GM23338 (cell line): ENCODE measurements at regions not wholly inside any gene's neighbourhood (a gene's known extent, or its start where the extent isn't known, plus 50 kb on each side); places are given as distances from the start of the nearest gene placed in this dataset.

Source experiments
- ATAC-seq: fragments of 200-7000 bp; cut with Tn5 transposase; 3 replicates; pipeline ENCODE4 v1.9.1; 2020
- DNase-seq: peaks from one replicate; pipeline ENCODE4 v3.0.0-alpha.2; 2015; ENCODE audit warnings: low spot score
- H2AFZ ChIP-seq: fragments of 200-600 bp; sonication (generic); 2 replicates; pipeline ENCODE4 v1.8.0; 2016; ENCODE audit warnings: antibody characterized with exemption, mild to moderate bottlenecking, moderate library complexity
- H3F3A ChIP-seq: fragments of 200-600 bp; sonication (generic); replicated peaks from 2 replicates; pipeline ENCODE4 v1.8.0; 2017; ENCODE audit warnings: antibody characterized with exemption, mixed run types, low read depth
- H3K27ac ChIP-seq: fragments of 200-600 bp; sonication (generic); 2 replicates; pipeline ENCODE4 v1.6.1; 2016; ENCODE audit warnings: low read depth
- H3K27me3 ChIP-seq: fragments of 200-600 bp; sonication (generic); 2 replicates; pipeline ENCODE4 v1.8.0; 2016; ENCODE audit warnings: mild to moderate bottlenecking, mixed run types, moderate library complexity; ENCODE audit not compliant: insufficient read depth
- H3K36me3 ChIP-seq: fragments of 200-600 bp; sonication (generic); 2 replicates; pipeline ENCODE4 v1.8.0; 2016; ENCODE audit warnings: mild to moderate bottlenecking; ENCODE audit not compliant: insufficient read depth
- H3K4me1 ChIP-seq: fragments of 200-600 bp; sonication (generic); 2 replicates; pipeline ENCODE4 v1.8.0; 2016; ENCODE audit warnings: mild to moderate bottlenecking, moderate library complexity; ENCODE audit not compliant: insufficient read depth
- H3K4me2 ChIP-seq: fragments of 200-600 bp; sonication (generic); 2 replicates; pipeline ENCODE4 v1.7.1; 2017; ENCODE audit warnings: mixed run types
- H3K4me3 ChIP-seq: fragments of 200-600 bp; sonication (generic); 2 replicates; pipeline ENCODE4 v1.6.1; 2016; ENCODE audit warnings: mixed run types
- H3K79me2 ChIP-seq: fragments of 200-600 bp; sonication (generic); replicated peaks from 2 replicates; pipeline ENCODE4 v1.8.0; 2017; ENCODE audit warnings: mild to moderate bottlenecking; ENCODE audit not compliant: insufficient read depth
- H3K9me2 ChIP-seq: fragments of 200-600 bp; sonication (generic); 2 replicates; pipeline ENCODE4 v1.8.0; 2017; ENCODE audit not compliant: insufficient read depth
- H4K20me1 ChIP-seq: fragments of 200-600 bp; sonication (generic); replicated peaks from 2 replicates; pipeline ENCODE4 v1.8.0; 2017; ENCODE audit warnings: mild to moderate bottlenecking; ENCODE audit not compliant: insufficient read depth
- H3K27ac Mint-ChIP-seq: 2 replicates; pipeline ENCODE4 v1.8.0; 2020; ENCODE audit warnings: inconsistent platforms, mild to moderate bottlenecking, moderate library complexity, mixed read lengths
- H3K27me3 Mint-ChIP-seq: 3 replicates; pipeline ENCODE4 v1.8.0; 2022; ENCODE audit warnings: low read depth, mild to moderate bottlenecking, moderate library complexity, mixed read lengths, inconsistent platforms; ENCODE audit not compliant: insufficient read depth, poor library complexity
- H3K36me3 Mint-ChIP-seq: 3 replicates; pipeline ENCODE4 v1.8.0; 2021; ENCODE audit warnings: low read depth, mild to moderate bottlenecking, inconsistent platforms, moderate library complexity, mixed read lengths
- H3K4me1 Mint-ChIP-seq: 3 replicates; pipeline ENCODE4 v1.8.0; 2020; ENCODE audit warnings: mild to moderate bottlenecking, inconsistent platforms, mixed read lengths
- H3K4me3 Mint-ChIP-seq: 3 replicates; pipeline ENCODE4 v1.8.0; 2021; ENCODE audit warnings: moderate library complexity, mild to moderate bottlenecking, inconsistent platforms, mixed read lengths
- H3K9me3 Mint-ChIP-seq: 3 replicates; pipeline ENCODE4 v1.8.0; 2020; ENCODE audit warnings: moderate library complexity, mild to moderate bottlenecking, inconsistent platforms, mixed read lengths
- CREB1 ChIP-seq: fragments of 250-450 bp; sonication (Bioruptor Pico); IDR thresholded peaks from 2 replicates; pipeline ENCODE4 v1.5.0; 2020; ENCODE audit warnings: low read depth, mild to moderate bottlenecking, moderate library complexity
- CTCF ChIP-seq, 2 experiments: fragments of 200-600 bp in 1 of 2; sonication (generic) in 1 of 2; conservative IDR thresholded peaks; 2 replicates each; pipeline versions ENCODE4 v1.5.1 to v1.6.1; 2016 to 2017; ENCODE audit warnings: antibody characterized with exemption in 2 of 2, low read depth in 2 of 2, mild to moderate bottlenecking in 2 of 2, moderate library complexity in 1 of 2
- EZH2 ChIP-seq: fragments of 200-600 bp; sonication (generic); IDR thresholded peaks from one replicate; pipeline ENCODE4 v1.8.0; 2017; ENCODE audit warnings: antibody characterized with exemption, mild to moderate bottlenecking, low read depth; ENCODE audit not compliant: unreplicated experiment
- EZH2phosphoT487 ChIP-seq: fragments of 200-600 bp; sonication (generic); IDR thresholded peaks from one replicate; pipeline ENCODE4 v1.8.1; 2018; ENCODE audit warnings: antibody characterized with exemption; ENCODE audit not compliant: unreplicated experiment
- NANOG ChIP-seq: IDR thresholded peaks from 2 replicates; pipeline ENCODE4 v1.6.1; 2016; ENCODE audit warnings: antibody characterized with exemption, borderline replicate concordance
- REST ChIP-seq: IDR thresholded peaks from one replicate; pipeline ENCODE4 v1.6.1; 2018; ENCODE audit warnings: antibody characterized with exemption; ENCODE audit not compliant: unreplicated experiment
- STAT1 ChIP-seq: IDR thresholded peaks from one replicate; pipeline ENCODE4 v1.6.1; 2016; ENCODE audit warnings: antibody characterized with exemption; ENCODE audit not compliant: unreplicated experiment
- ZNF114 ChIP-seq: fragments of 250-450 bp; sonication (Bioruptor Pico); IDR thresholded peaks from 2 replicates; pipeline ENCODE4 v1.5.0; 2020; ENCODE audit warnings: mild to moderate bottlenecking, moderate library complexity
- ZNF331 ChIP-seq: fragments of 250-450 bp; sonication (Bioruptor Pico); IDR thresholded peaks from 2 replicates; pipeline ENCODE4 v1.5.0; 2020; ENCODE audit warnings: low read depth, mild to moderate bottlenecking, moderate library complexity
- TF ChIP-seq, protein P1 (sequence below): fragments of 250-450 bp; sonication (Bioruptor Pico); IDR thresholded peaks from 2 replicates; pipeline ENCODE4 v1.5.0; 2020; ENCODE audit warnings: mild to moderate bottlenecking, moderate library complexity

DNA sequence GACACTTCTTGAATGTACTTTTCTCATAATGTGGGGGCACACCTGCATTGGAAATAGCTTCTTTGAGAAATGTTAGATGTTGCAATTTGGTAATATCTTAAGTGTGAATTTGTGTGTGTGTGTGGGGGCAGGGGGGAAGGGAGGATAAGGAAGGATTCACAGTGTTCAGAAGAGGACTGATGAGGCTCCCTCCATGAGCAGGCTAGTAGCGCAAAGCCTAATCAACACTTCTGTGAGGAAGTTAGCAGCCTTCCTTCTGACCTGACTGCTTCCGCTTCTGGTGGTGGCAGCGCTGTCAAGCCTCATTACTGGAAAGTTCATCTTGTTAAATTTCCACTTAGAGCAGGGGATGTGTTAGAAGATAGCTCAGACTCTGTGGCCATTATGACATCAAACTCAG is 295.4 kb upstream of the SPRED2 start:
- H4K20me1 ChIP-seq, result no peaks in the 10 kb centered on the region
- H3K4me3 ChIP-seq, result no peak overlapping the region
- H3K27ac ChIP-seq, result no peak overlapping the region
- no peaks in the 10 kb centered on the region for H3F3A ChIP-seq
- Mint-ChIP-seq H3K27me3 (no peaks in the 10 kb centered on the region), H3K4me3 (no peak overlapping the region), H3K36me3 (no peaks in the 10 kb centered on the region; the same call in 2 of the 3 replicates), H3K4me1 (peaks cover 19% of the 10 kb centered on the region; the same call in 2 of the 3 replicates), H3K9me3 (peaks cover 9% of the 10 kb centered on the region; the same call in 2 of the 3 replicates), H3K27ac (no peak overlapping the region)
- TF ChIP-seq ZNF331 (CRISPR knock-in tag), result no peak
- no peak for TF ChIP-seq REST
- no peak for TF ChIP-seq NANOG
- TF ChIP-seq ZNF114 (CRISPR knock-in tag), result no peak
- no peak for TF ChIP-seq CTCF (conservative IDR thresholded peaks at IDR 0.05; ENCODE audit: low read depth in 2 of 2)
- no peaks in the 10 kb centered on the region for H3K79me2 ChIP-seq
- H3K4me2 ChIP-seq, result no peak overlapping the region
- H3K9me2 ChIP-seq, result peaks cover 26% of the 10 kb centered on the region
- DNase-seq (no peak), ATAC-seq (no peak)
- H3K27me3 ChIP-seq, result no peaks in the 10 kb centered on the region
- H3K36me3 ChIP-seq, result peaks cover 5% of the 10 kb centered on the region; the same call in 1 of the 2 replicates
- no peak overlapping the region for H2AFZ ChIP-seq
- H3K4me1 ChIP-seq, result peaks cover 10% of the 10 kb centered on the region

- Mint-ChIP-seq H3K4me1 (peaks cover 20% of the 10 kb centered on the region; the same call in 2 of the 3 replicates), H3K9me3 (peaks cover 9% of the 10 kb centered on the region; the same call in 2 of the 3 replicates), H3K4me3 (no peak overlapping the region), H3K36me3 (no peaks in the 10 kb centered on the region; the same call in 2 of the 3 replicates), H3K27me3 (no peaks in the 10 kb centered on the region), H3K27ac (no peak overlapping the region)
- H4K20me1 ChIP-seq, result no peaks in the 10 kb centered on the region
- DNase-seq (no peak), ATAC-seq (no peak)
- no peak overlapping the region for H3K4me2 ChIP-seq
- no peak overlapping the region for H2AFZ ChIP-seq
- no peak overlapping the region for H3K4me3 ChIP-seq
- H3F3A ChIP-seq, result no peaks in the 10 kb centered on the region
- H3K9me2 ChIP-seq, result peaks cover 22% of the 10 kb centered on the region
- peaks cover 5% of the 10 kb centered on the region; the same call in 1 of the 2 replicates for H3K36me3 ChIP-seq
- H3K79me2 ChIP-seq, result no peaks in the 10 kb centered on the region
- H3K27me3 ChIP-seq, result no peaks in the 10 kb centered on the region
- H3K27ac ChIP-seq, result no peak overlapping the region
- peaks cover 10% of the 10 kb centered on the region for H3K4me1 ChIP-seq
- TF ChIP-seq EZH2phosphoT487 (no peak), ZNF114 (CRISPR knock-in tag) (no peak), ZNF331 (CRISPR knock-in tag) (no peak), NANOG (no peak), EZH2 (no peak), CREB1 (CRISPR knock-in tag) (no peak), STAT1 (no peak)
- TF ChIP-seq, protein P1, sequence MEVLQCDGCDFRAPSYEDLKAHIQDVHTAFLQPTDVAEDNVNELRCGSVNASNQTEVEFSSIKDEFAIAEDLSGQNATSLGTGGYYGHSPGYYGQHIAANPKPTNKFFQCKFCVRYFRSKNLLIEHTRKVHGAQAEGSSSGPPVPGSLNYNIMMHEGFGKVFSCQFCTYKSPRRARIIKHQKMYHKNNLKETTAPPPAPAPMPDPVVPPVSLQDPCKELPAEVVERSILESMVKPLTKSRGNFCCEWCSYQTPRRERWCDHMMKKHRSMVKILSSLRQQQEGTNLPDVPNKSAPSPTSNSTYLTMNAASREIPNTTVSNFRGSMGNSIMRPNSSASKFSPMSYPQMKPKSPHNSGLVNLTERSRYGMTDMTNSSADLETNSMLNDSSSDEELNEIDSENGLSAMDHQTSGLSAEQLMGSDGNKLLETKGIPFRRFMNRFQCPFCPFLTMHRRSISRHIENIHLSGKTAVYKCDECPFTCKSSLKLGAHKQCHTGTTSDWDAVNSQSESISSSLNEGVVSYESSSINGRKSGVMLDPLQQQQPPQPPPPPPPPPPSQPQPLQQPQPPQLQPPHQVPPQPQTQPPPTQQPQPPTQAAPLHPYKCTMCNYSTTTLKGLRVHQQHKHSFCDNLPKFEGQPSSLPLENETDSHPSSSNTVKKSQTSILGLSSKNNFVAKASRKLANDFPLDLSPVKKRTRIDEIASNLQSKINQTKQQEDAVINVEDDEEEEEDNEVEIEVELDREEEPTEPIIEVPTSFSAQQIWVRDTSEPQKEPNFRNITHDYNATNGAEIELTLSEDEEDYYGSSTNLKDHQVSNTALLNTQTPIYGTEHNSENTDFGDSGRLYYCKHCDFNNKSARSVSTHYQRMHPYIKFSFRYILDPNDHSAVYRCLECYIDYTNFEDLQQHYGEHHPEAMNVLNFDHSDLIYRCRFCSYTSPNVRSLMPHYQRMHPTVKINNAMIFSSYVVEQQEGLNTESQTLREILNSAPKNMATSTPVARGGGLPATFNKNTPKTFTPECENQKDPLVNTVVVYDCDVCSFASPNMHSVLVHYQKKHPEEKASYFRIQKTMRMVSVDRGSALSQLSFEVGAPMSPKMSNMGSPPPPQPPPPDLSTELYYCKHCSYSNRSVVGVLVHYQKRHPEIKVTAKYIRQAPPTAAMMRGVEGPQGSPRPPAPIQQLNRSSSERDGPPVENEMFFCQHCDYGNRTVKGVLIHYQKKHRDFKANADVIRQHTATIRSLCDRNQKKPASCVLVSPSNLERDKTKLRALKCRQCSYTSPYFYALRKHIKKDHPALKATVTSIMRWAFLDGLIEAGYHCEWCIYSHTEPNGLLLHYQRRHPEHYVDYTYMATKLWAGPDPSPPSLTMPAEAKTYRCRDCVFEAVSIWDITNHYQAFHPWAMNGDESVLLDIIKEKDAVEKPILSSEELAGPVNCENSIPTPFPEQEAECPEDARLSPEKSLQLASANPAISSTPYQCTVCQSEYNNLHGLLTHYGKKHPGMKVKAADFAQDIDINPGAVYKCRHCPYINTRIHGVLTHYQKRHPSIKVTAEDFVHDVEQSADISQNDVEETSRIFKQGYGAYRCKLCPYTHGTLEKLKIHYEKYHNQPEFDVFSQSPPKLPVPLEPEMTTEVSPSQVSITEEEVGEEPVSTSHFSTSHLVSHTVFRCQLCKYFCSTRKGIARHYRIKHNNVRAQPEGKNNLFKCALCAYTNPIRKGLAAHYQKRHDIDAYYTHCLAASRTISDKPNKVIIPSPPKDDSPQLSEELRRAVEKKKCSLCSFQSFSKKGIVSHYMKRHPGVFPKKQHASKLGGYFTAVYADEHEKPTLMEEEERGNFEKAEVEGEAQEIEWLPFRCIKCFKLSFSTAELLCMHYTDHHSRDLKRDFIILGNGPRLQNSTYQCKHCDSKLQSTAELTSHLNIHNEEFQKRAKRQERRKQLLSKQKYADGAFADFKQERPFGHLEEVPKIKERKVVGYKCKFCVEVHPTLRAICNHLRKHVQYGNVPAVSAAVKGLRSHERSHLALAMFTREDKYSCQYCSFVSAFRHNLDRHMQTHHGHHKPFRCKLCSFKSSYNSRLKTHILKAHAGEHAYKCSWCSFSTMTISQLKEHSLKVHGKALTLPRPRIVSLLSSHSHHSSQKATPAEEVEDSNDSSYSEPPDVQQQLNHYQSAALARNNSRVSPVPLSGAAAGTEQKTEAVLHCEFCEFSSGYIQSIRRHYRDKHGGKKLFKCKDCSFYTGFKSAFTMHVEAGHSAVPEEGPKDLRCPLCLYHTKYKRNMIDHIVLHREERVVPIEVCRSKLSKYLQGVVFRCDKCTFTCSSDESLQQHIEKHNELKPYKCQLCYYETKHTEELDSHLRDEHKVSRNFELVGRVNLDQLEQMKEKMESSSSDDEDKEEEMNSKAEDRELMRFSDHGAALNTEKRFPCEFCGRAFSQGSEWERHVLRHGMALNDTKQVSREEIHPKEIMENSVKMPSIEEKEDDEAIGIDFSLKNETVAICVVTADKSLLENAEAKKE (CRISPR knock-in tag), result no peak
These were observed 295.0 kb upstream of the SPRED2 start for GRCh38 chr2:65727381-65727780.
